K562 (cell line): ENCODE measurements at regions not wholly inside any gene's neighbourhood (a gene's known extent, or its start where the extent isn't known, plus 50 kb on each side); places are given as distances from the start of the nearest gene placed in this dataset.

Source experiments
- ATAC-seq: fragments of 200-7000 bp; cut with Tn5 transposase; 3 replicates; pipeline ENCODE4 v1.9.1; 2020; ENCODE audit warnings: moderate library complexity
- BruUV-seq: library from RNA; stranded (reverse); fragments of 400-500 nt; replicated peaks from 2 replicates; lab custom pipeline; 2021; lab: Mats Ljungman, UMichigan
- CTCF ChIA-PET: fragments of 300-600 bp; formaldehyde crosslinking; extraction: SDS; loops from one replicate; lab custom pipeline; 2021; ENCODE audit warnings: low intra/inter-chr PET ratio; lab: Yijun Ruan, JAX
- POLR2A ChIA-PET: fragments of 300-600, 350-650 bp; sonication (Branson Sonifier 250); formaldehyde crosslinking; extraction: SDS; loops from one replicate; lab custom pipeline; 2021; ENCODE audit warnings: antibody characterized with exemption, inconsistent platforms; lab: Yijun Ruan, JAX
- DNase-seq, 4 experiments: peaks; one replicate each; pipeline versions ENCODE4 v3.0.0 to v3.0.0-alpha.2; 2011 to 2018; ENCODE audit warnings: low spot score in 3 of 4, mixed read lengths in 3 of 4; ENCODE audit errors: extremely low read depth in 1 of 4
- FAIRE-seq: peaks from 2 replicates; lab custom pipeline; 2011; peaks lifted over from hg19 to GRCh38; lab: Jason Lieb, UNC
- H2AFZ ChIP-seq: 2 replicates; pipeline ENCODE4 v1.6.0; 2011; ENCODE audit warnings: low read depth, low read length, control low read depth, inconsistent platforms
- H3K27ac ChIP-seq: fragments of 200-600 bp; 3 replicates; pipeline ENCODE4 v1.8.0; 2011; ENCODE audit warnings: low read depth, mild to moderate bottlenecking, control low read depth, inconsistent platforms, low read length, moderate library complexity, mixed read lengths; ENCODE audit errors: extremely low read depth
- H3K27me3 ChIP-seq, 2 experiments: fragments of 300-600 bp in 1 of 2; 2 replicates in 1 of 2; 3 replicates in 1 of 2; pipeline versions ENCODE4 v1.6.0 to v1.8.0; 2011; ENCODE audit warnings: inconsistent platforms in 2 of 2, low read length in 2 of 2, mild to moderate bottlenecking in 1 of 2, mixed read lengths in 1 of 2, moderate library complexity in 1 of 2; ENCODE audit not compliant: control insufficient read depth in 2 of 2, insufficient read depth in 2 of 2
- H3K36me3 ChIP-seq: fragments of 300-600 bp; 3 replicates; pipeline ENCODE4 v1.8.0; 2011; ENCODE audit warnings: mild to moderate bottlenecking, low read length, inconsistent platforms; ENCODE audit not compliant: control insufficient read depth, insufficient read depth
- H3K4me1 ChIP-seq, 2 experiments: fragments of 200-600 bp in 1 of 2; replicated peaks in 1 of 2; 2 replicates in 1 of 2; 3 replicates in 1 of 2; pipeline versions ENCODE4 v1.5.1 to v1.8.0; 2011; ENCODE audit warnings: inconsistent platforms in 2 of 2, low read length in 2 of 2, mild to moderate bottlenecking in 1 of 2, mixed read lengths in 1 of 2, moderate library complexity in 1 of 2; ENCODE audit not compliant: control insufficient read depth in 2 of 2, insufficient read depth in 2 of 2
- H3K4me2 ChIP-seq: 2 replicates; pipeline ENCODE4 v1.6.1; 2011; ENCODE audit warnings: low read length, control low read depth, inconsistent platforms, mixed read lengths; ENCODE audit not compliant: insufficient read depth
- H3K4me3 ChIP-seq: fragments of 200-600 bp; sonication (generic), shearing (Covaris generic); 2 replicates; pipeline ENCODE4 v1.5.1; 2016; ENCODE audit warnings: control low read depth, inconsistent platforms
- H3K79me2 ChIP-seq: fragments of 200-600 bp; 3 replicates; pipeline ENCODE4 v1.8.0; 2011; ENCODE audit warnings: low read length, inconsistent platforms; ENCODE audit not compliant: control insufficient read depth, insufficient read depth
- H3K9ac ChIP-seq, 2 experiments: 2 replicates each; pipeline versions ENCODE4 v1.6.0 to v1.6.1; 2011; ENCODE audit warnings: low read depth in 2 of 2, low read length in 2 of 2, control low read depth in 1 of 2, inconsistent platforms in 1 of 2, mild to moderate bottlenecking in 1 of 2, mixed read lengths in 1 of 2; ENCODE audit not compliant: insufficient read depth in 1 of 2
- H3K9me1 ChIP-seq: one replicate; pipeline ENCODE4 v1.6.0; 2011; ENCODE audit warnings: inconsistent platforms, mild to moderate bottlenecking, low read length, moderate library complexity; ENCODE audit not compliant: control insufficient read depth, insufficient read depth
- H3K9me3 ChIP-seq: replicated peaks from 2 replicates; pipeline ENCODE4 v1.5.1; 2011; ENCODE audit warnings: low read depth, low read length, inconsistent platforms; ENCODE audit not compliant: control insufficient read depth, insufficient read depth
- H4K20me1 ChIP-seq: replicated peaks from 2 replicates; pipeline ENCODE4 v1.6.1; 2011; ENCODE audit warnings: low read length, inconsistent platforms, mixed read lengths; ENCODE audit not compliant: control insufficient read depth, insufficient read depth
- ETV6 ChIP-seq, 3 experiments: fragments of 150-350 bp in 1 of 3; sonication (generic) in 1 of 3; formaldehyde crosslinking in 1 of 3; IDR thresholded peaks; 2 replicates each; pipeline versions ENCODE4 v1.6.1 to v1.8.0; 2014 to 2022; ENCODE audit warnings: borderline replicate concordance in 2 of 3, low read depth in 2 of 3, antibody characterized with exemption in 1 of 3, low read length in 1 of 3, mild to moderate bottlenecking in 1 of 3, missing genetic modification reagents in 1 of 3
- NFYB ChIP-seq: IDR thresholded peaks from 2 replicates; pipeline ENCODE4 v1.6.1; 2011; ENCODE audit warnings: mild to moderate bottlenecking, moderate library complexity; ENCODE audit not compliant: insufficient read length; ENCODE audit errors: extremely low read depth
- PPARD ChIP-seq: fragments of 250-450 bp; sonication (Bioruptor Pico); IDR thresholded peaks from 2 replicates; pipeline ENCODE4 v1.8.0; 2022; ENCODE audit warnings: inconsistent platforms, mild to moderate bottlenecking, moderate library complexity
- ZKSCAN1 ChIP-seq: fragments of 150-350 bp; IDR thresholded peaks from 2 replicates; pipeline ENCODE4 v1.6.1; 2016; ENCODE audit warnings: low read depth, low read length
- ZNF121 ChIP-seq: sonication (generic); formaldehyde crosslinking; conservative IDR thresholded peaks from 2 replicates; pipeline ENCODE4 v1.8.0; 2022; ENCODE audit warnings: missing genetic modification reagents
- ZNF212 ChIP-seq: fragments of 450-650 bp; formaldehyde crosslinking; IDR thresholded peaks from 2 replicates; pipeline ENCODE4 v1.4.0; 2020; ENCODE audit warnings: mild to moderate bottlenecking
- ZNF449 ChIP-seq: fragments of 250-450 bp; sonication (Bioruptor Pico); IDR thresholded peaks from 2 replicates; pipeline ENCODE4 v1.8.0; 2022; ENCODE audit warnings: moderate library complexity, mild to moderate bottlenecking, inconsistent platforms
- WGBS: fragments of 100-300 bp; shearing (Covaris generic); methylation state at CpG from one replicate; pipeline ENCODE4 v1.1.6; 2016; ENCODE audit warnings: low coverage, mixed read lengths; ENCODE audit not compliant: insufficient coverage; ENCODE audit errors: missing lambda C conversion rate; 5-methylcytosine and 5-hydroxymethylcytosine counted together
- in situ Hi-C: fragments of 300-500 bp; cut with MboI; formaldehyde crosslinking; loops from 4 replicates; pipeline ENCODE4 v1.15.0; 2018; ENCODE audit warnings: inconsistent platforms, mixed read lengths
- intact Hi-C: fragments of 100-400 bp; cut with micrococcal nuclease; formaldehyde crosslinking; loops from 2 replicates; pipeline ENCODE4 v1.14.2; 2022

DNA sequence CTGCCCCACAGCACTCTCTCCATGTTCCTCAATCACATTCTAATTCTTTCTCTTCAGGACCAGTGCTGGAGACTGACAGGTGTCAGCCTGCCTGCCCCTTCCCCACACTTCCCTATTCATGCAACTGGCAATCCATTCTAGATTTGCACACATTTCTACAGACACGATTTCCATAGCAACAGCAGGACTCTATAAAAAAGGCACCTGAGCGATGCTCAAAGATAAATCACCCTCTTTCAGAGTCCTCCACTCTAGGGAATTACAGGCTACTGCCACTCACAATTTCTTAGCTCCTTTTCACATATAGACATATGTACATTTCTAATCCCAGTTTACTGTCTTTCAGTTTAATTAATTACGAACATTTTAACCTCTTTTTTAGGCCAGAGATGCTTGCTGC, 118.1 kb upstream of the ANKRD1 start:
- BruUV-seq = no TSS peak
- no peaks in the 10 kb centered on the region for H3K36me3 ChIP-seq
- no peaks in the 10 kb centered on the region for H3K4me1 ChIP-seq
- H3K79me2 ChIP-seq = no peaks in the 10 kb centered on the region
- ChIA-PET POLR2A (no interaction called here), CTCF (no interaction called here)
- WGBS = 0% methylated on average over 3 of the region's 3 CpGs
- peaks cover 4 to 6% of the 10 kb centered on the region in 2 experiments; a peak in 2 of 5 replicates for H3K27me3 ChIP-seq
- H3K9me1 ChIP-seq = no peaks in the 10 kb centered on the region
- no peak for FAIRE-seq
- intact Hi-C loops = no loop called here
- no peak overlapping the region for H3K4me3 ChIP-seq
- ATAC-seq = no peak
- H3K9me3 ChIP-seq = no peaks in the 10 kb centered on the region
- in situ Hi-C loops = no loop called here
- no peak for DNase-seq
- H2AFZ ChIP-seq = no peak overlapping the region
- H4K20me1 ChIP-seq = no peaks in the 10 kb centered on the region
- no peak overlapping the region for H3K27ac ChIP-seq
- TF ChIP-seq ZNF449 (CRISPR knock-in tag) (no peak), NFYB (no peak), ETV6 (IDR thresholded peaks at IDR 0.05; ENCODE audit: borderline replicate concordance in 1 of 2, low read depth in 2 of 2, low read length in 1 of 2) (no peak), ETV6 (CRISPR knock-in tag; IDR thresholded peaks at IDR 0.05; ENCODE audit: borderline replicate concordance) (no peak), PPARD (CRISPR knock-in tag) (no peak), ZKSCAN1 (no peak), ZNF212 (no peak), ZNF121 (CRISPR knock-in tag) (no peak)
- no peak overlapping the region for H3K4me2 ChIP-seq
- H3K9ac ChIP-seq = no peak overlapping the region
